Fibroblast of peridontal ligament (primary cell): ENCODE measurements at regions not wholly inside any gene's neighbourhood (a gene's known extent, or its start where the extent isn't known, plus 50 kb on each side); places are given as distances from the start of the nearest gene placed in this dataset.
A peak's percentile ranks its signal among the peaks of the same experiment; 100 is the strongest.
"Not testable (repeated sequence)": the region's sequence is repeated elsewhere in the genome, so short reads cannot be mapped to it uniquely, and the experiment has no call there.

Experiments used
- DNase-seq: peaks from one replicate; pipeline ENCODE4 v3.0.0-alpha.2; 2010; ENCODE audit errors: extremely low read depth

GRCh38 chr15:25067725-25068309 is 113.0 kb downstream of the SNRPN start:
- DNase-seq = no peak

GRCh38 chr15:25068696-25069095 is 113.9 kb downstream of the SNRPN start:
- no peak for DNase-seq

- DNase-seq = no peak
Observed at GRCh38 chr15:25070353-25070963, 115.7 kb downstream of the SNRPN start.

- no peak for DNase-seq
Observed at GRCh38 chr15:25072857-25073476, 118.2 kb downstream of the SNRPN start.

GRCh38 chr15:25087137-25087536 is 132.3 kb downstream of the SNRPN start:
- DNase-seq = no peak

GRCh38 chr15:25088261-25088790 is 133.5 kb downstream of the SNRPN start:
- no peak for DNase-seq

GRCh38 chr15:25089577-25089976 is 134.8 kb downstream of the SNRPN start:
- no peak for DNase-seq

- no peak for DNase-seq
Observed at GRCh38 chr15:25090073-25090733, 135.4 kb downstream of the SNRPN start.

- no peak for DNase-seq
Observed at GRCh38 chr15:25091421-25092158, 136.8 kb downstream of the SNRPN start.

- DNase-seq = no peak
Observed at GRCh38 chr15:25092661-25093060, 137.9 kb downstream of the SNRPN start.

- no peak for DNase-seq
Observed at GRCh38 chr15:25093455-25094029, 138.8 kb downstream of the SNRPN start.

- DNase-seq = no peak
Observed at GRCh38 chr15:25094066-25094465, 139.3 kb downstream of the SNRPN start.

GRCh38 chr15:25094519-25094918 is 139.7 kb downstream of the SNRPN start:
- no peak for DNase-seq

GRCh38 chr15:25095179-25095578 is 140.4 kb downstream of the SNRPN start:
- no peak for DNase-seq

GRCh38 chr15:25099966-25100365 is 145.2 kb downstream of the SNRPN start:
- DNase-seq = not testable (repeated sequence)

GRCh38 chr15:25106209-25106608 is 151.4 kb downstream of the SNRPN start:
- DNase-seq = no peak

GRCh38 chr15:25133804-25134203 is 179.0 kb downstream of the SNRPN start:
- no peak for DNase-seq

GRCh38 chr15:25134546-25134945 is 179.8 kb downstream of the SNRPN start:
- DNase-seq = no peak

- DNase-seq = peak; percentile 1
Observed at GRCh38 chr15:25136119-25136518, 181.3 kb downstream of the SNRPN start.

GRCh38 chr15:25137013-25137412 is 182.2 kb downstream of the SNRPN start:
- DNase-seq = no peak

GRCh38 chr15:25169318-25169717 is 214.5 kb downstream of the SNRPN start:
- no peak for DNase-seq
